ENCODE measurements at regions not wholly inside any gene's neighbourhood (a gene's known extent, or its start where the extent isn't known, plus 50 kb on each side); places are given as distances from the start of the nearest gene placed in this dataset.
A peak's percentile ranks its signal among the peaks of the same experiment; 100 is the strongest.

- no peak for DNase-seq (ENCODE audit: low spot score)
Measured at GRCh38 chr7:17659126-17659525, 281.2 kb downstream of the SNX13 start.

- DNase-seq (ENCODE audit: low spot score), result no peak
Measured at GRCh38 chr7:17660116-17660515, 280.2 kb downstream of the SNX13 start.

- no peak for DNase-seq (ENCODE audit: low spot score)
Measured at GRCh38 chr7:17661982-17662585, 278.2 kb downstream of the SNX13 start.

GRCh38 chr7:17663061-17663675 is 277.1 kb downstream of the SNX13 start:
- DNase-seq (ENCODE audit: low spot score), result no peak

GRCh38 chr7:17665029-17665428 is 275.3 kb downstream of the SNX13 start:
- no peak for DNase-seq (ENCODE audit: low spot score)

GRCh38 chr7:17668122-17668521 is 272.2 kb downstream of the SNX13 start:
- DNase-seq (ENCODE audit: low spot score), result no peak

GRCh38 chr7:17669204-17669603 is 271.1 kb downstream of the SNX13 start:
- DNase-seq (ENCODE audit: low spot score), result no peak

- DNase-seq (ENCODE audit: low spot score), result no peak
Measured at GRCh38 chr7:17671956-17672355, 268.3 kb downstream of the SNX13 start.

- DNase-seq (ENCODE audit: low spot score), result no peak
Measured at GRCh38 chr7:17672783-17673182, 267.5 kb downstream of the SNX13 start.

GRCh38 chr7:17674166-17674942 is 265.9 kb downstream of the SNX13 start:
- DNase-seq (ENCODE audit: low spot score), result no peak

- no peak for DNase-seq (ENCODE audit: low spot score)
Measured at GRCh38 chr7:17674943-17675608, 265.2 kb downstream of the SNX13 start.

- no peak for DNase-seq (ENCODE audit: low spot score)
Measured at GRCh38 chr7:17677408-17677807, 262.9 kb downstream of the SNX13 start.

- DNase-seq (ENCODE audit: low spot score), result no peak
Measured at GRCh38 chr7:17678896-17679295, 261.4 kb downstream of the SNX13 start.

GRCh38 chr7:17679458-17679857 is 260.8 kb downstream of the SNX13 start:
- no peak for DNase-seq (ENCODE audit: low spot score)

- DNase-seq (ENCODE audit: low spot score), result no peak
Measured at GRCh38 chr7:17680026-17680425, 260.3 kb downstream of the SNX13 start.

- DNase-seq (ENCODE audit: low spot score), result peak; percentile 24
Measured at GRCh38 chr7:17680943-17681351, 259.3 kb downstream of the SNX13 start.

GRCh38 chr7:17681965-17682364 is 258.3 kb downstream of the SNX13 start:
- no peak for DNase-seq (ENCODE audit: low spot score)

- no peak for DNase-seq (ENCODE audit: low spot score)
Measured at GRCh38 chr7:17682586-17682985, 257.7 kb downstream of the SNX13 start.

- no peak for DNase-seq (ENCODE audit: low spot score)
Measured at GRCh38 chr7:17685141-17685540, 255.2 kb downstream of the SNX13 start.

GRCh38 chr7:17687361-17687760 is 252.9 kb downstream of the SNX13 start:
- DNase-seq (ENCODE audit: low spot score), result no peak

- DNase-seq (ENCODE audit: low spot score), result no peak
Measured at GRCh38 chr7:17689361-17689902, 250.9 kb downstream of the SNX13 start.

GRCh38 chr7:17690030-17690429 is 250.3 kb downstream of the SNX13 start:
- DNase-seq (ENCODE audit: low spot score), result no peak

- no peak for DNase-seq (ENCODE audit: low spot score)
Measured at GRCh38 chr7:17696422-17696821, 243.9 kb downstream of the SNX13 start.
